PC-3 (cell line): ENCODE measurements at regions not wholly inside any gene's neighbourhood (a gene's known extent, or its start where the extent isn't known, plus 50 kb on each side); places are given as distances from the start of the nearest gene placed in this dataset.
"Not testable (repeated sequence)": the region's sequence is repeated elsewhere in the genome, so short reads cannot be mapped to it uniquely, and the experiment has no call there.

ENCODE experiments used
- ATAC-seq: fragments of 200-7000 bp; cut with Tn5 transposase; 2 replicates; pipeline ENCODE4 v1.9.1; 2020; ENCODE audit warnings: mild to moderate bottlenecking, moderate library complexity
- BruUV-seq: library from RNA; stranded (reverse); fragments of 400-500 nt; replicated peaks from 2 replicates; lab custom pipeline; 2021; lab: Mats Ljungman, UMichigan
- CTCF ChIA-PET: fragments of 300-600 bp; sonication (Branson Sonifier 250); formaldehyde crosslinking; loops from one replicate; lab custom pipeline; 2022; ENCODE audit warnings: antibody characterized with exemption; lab: Charles Lee
- POLR2A ChIA-PET: fragments of 300-600 bp; sonication (Branson Sonifier 250); formaldehyde crosslinking; loops from one replicate; lab custom pipeline; 2022; ENCODE audit warnings: antibody characterized with exemption; ENCODE audit not compliant: unreplicated experiment; lab: Charles Lee
- DNase-seq: peaks from one replicate; pipeline ENCODE4 v3.0.0-alpha.2; 2015
- H2AFZ ChIP-seq: fragments of 300-600 bp; sonication (generic); 2 replicates; pipeline ENCODE4 v1.6.0; 2016; ENCODE audit warnings: antibody characterized with exemption, low read length
- H3F3A ChIP-seq: fragments of 300-600 bp; sonication (generic); one replicate; pipeline ENCODE4 v1.6.0; 2017; ENCODE audit warnings: antibody characterized with exemption, low read length, control low read depth, mild to moderate bottlenecking; ENCODE audit not compliant: unreplicated experiment
- H3K27ac ChIP-seq: fragments of 300-600 bp; sonication (generic); 2 replicates; pipeline ENCODE4 v1.5.1; 2016; ENCODE audit warnings: mild to moderate bottlenecking, low read length
- H3K27me3 ChIP-seq: fragments of 300-600 bp; sonication (generic); 2 replicates; pipeline ENCODE4 v1.6.1; 2016; ENCODE audit warnings: low read length, mixed read lengths
- H3K36me3 ChIP-seq: fragments of 300-600 bp; sonication (generic); 2 replicates; pipeline ENCODE4 v1.6.1; 2016; ENCODE audit warnings: low read depth, mixed run types, low read length, mixed read lengths
- H3K4me1 ChIP-seq: fragments of 300-600 bp; sonication (generic); 2 replicates; pipeline ENCODE4 v1.5.1; 2016; ENCODE audit warnings: low read length; ENCODE audit not compliant: insufficient read depth
- H3K4me2 ChIP-seq: fragments of 300-600 bp; sonication (generic); 2 replicates; pipeline ENCODE4 v1.6.0; 2016; ENCODE audit warnings: low read length
- H3K4me3 ChIP-seq: fragments of 300-600 bp; sonication (generic); 2 replicates; pipeline ENCODE4 v1.5.1; 2016; ENCODE audit warnings: mild to moderate bottlenecking, low read length, mixed read lengths
- H3K79me2 ChIP-seq: fragments of 300-600 bp; sonication (generic); 2 replicates; pipeline ENCODE4 v1.6.1; 2017; ENCODE audit warnings: low read length, mixed read lengths
- H3K9ac ChIP-seq: fragments of 300-600 bp; sonication (generic); 2 replicates; pipeline ENCODE4 v1.6.0; 2016; ENCODE audit warnings: mild to moderate bottlenecking, low read length
- H3K9me2 ChIP-seq: fragments of 300-600 bp; sonication (generic); replicated peaks from 2 replicates; pipeline ENCODE4 v1.6.1; 2016; ENCODE audit warnings: mixed run types, low read length, mixed read lengths
- H3K9me3 ChIP-seq: fragments of 300-600 bp; sonication (generic); 2 replicates; pipeline ENCODE4 v1.6.1; 2016; ENCODE audit warnings: low read length, mixed read lengths
- H4K20me1 ChIP-seq: fragments of 300-600 bp; sonication (generic); 2 replicates; pipeline ENCODE4 v1.6.1; 2016; ENCODE audit warnings: low read length, mixed read lengths
- CTCF ChIP-seq: fragments of 300-600 bp; sonication (generic); conservative IDR thresholded peaks from 2 replicates; pipeline ENCODE4 v1.5.1; 2017; ENCODE audit warnings: antibody characterized with exemption, low read depth, mild to moderate bottlenecking, low read length
- EZH2 ChIP-seq: fragments of 300-600 bp; sonication (generic); IDR thresholded peaks from one replicate; pipeline ENCODE4 v1.6.1; 2017; ENCODE audit warnings: antibody characterized with exemption, mild to moderate bottlenecking, low read length; ENCODE audit not compliant: unreplicated experiment
- EZH2phosphoT487 ChIP-seq: fragments of 300-600 bp; sonication (generic); IDR thresholded peaks from 2 replicates; pipeline ENCODE4 v1.6.1; 2018; ENCODE audit warnings: mild to moderate bottlenecking, antibody characterized with exemption, low read length, borderline replicate concordance
- intact Hi-C: fragments of 100-400 bp; cut with micrococcal nuclease; formaldehyde crosslinking; loops from 2 replicates; pipeline ENCODE4 v1.9.0; 2023

DNA sequence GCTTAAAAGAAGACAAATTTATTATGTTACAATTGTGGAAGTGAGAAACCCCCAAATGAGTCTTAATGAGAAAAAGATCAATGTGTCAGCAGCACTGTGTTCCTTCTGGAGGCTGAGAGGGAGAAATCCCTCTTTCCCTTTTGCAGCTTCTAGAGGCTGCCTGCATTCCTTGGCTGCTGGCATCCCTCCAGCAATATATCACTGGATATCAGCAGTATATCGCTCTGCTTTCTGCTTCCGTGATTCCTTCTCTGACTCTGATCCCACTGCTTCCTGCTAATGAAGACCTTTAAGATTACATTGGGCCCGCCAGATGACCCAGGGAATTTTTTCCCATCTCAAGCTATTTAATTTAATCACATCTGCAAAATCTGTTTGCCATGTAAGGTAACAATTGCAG lies 1008.0 kb downstream of the RAPGEF2 start:
- no peak for ATAC-seq
- no peaks in the 10 kb centered on the region for H4K20me1 ChIP-seq
- H3K9me3 ChIP-seq: no peaks in the 10 kb centered on the region
- intact Hi-C loops: no loop called here
- no peaks in the 10 kb centered on the region for H3K36me3 ChIP-seq
- H3K9ac ChIP-seq: no peak overlapping the region
- H3K27me3 ChIP-seq: no peaks in the 10 kb centered on the region
- no peak overlapping the region for H3K4me2 ChIP-seq
- no peak overlapping the region for H3K27ac ChIP-seq
- no peaks in the 10 kb centered on the region for H3K79me2 ChIP-seq
- no peaks in the 10 kb centered on the region for H3F3A ChIP-seq
- BruUV-seq: no TSS peak
- no peak overlapping the region for H2AFZ ChIP-seq
- POLR2A ChIA-PET: no interaction called here
- CTCF ChIA-PET: no interaction called here
- no peaks in the 10 kb centered on the region for H3K9me2 ChIP-seq
- H3K4me3 ChIP-seq: no peak overlapping the region
- no peak for DNase-seq
- no peaks in the 10 kb centered on the region for H3K4me1 ChIP-seq
- TF ChIP-seq EZH2phosphoT487 (no peak), CTCF (no peak), EZH2 (no peak)

GRCh38 chr4:160117686-160118085 lies 1014.8 kb downstream of the RAPGEF2 start:
- TF ChIP-seq CTCF (no peak), EZH2phosphoT487 (no peak), EZH2 (no peak)
- H3K9me3 ChIP-seq: no peaks in the 10 kb centered on the region
- no peak overlapping the region for H3K4me2 ChIP-seq
- intact Hi-C loops: no loop called here
- H3K79me2 ChIP-seq: no peaks in the 10 kb centered on the region
- DNase-seq (no peak), ATAC-seq (no peak)
- ChIA-PET CTCF (no interaction called here), POLR2A (no interaction called here)
- H4K20me1 ChIP-seq: no peaks in the 10 kb centered on the region
- no peaks in the 10 kb centered on the region for H3K4me1 ChIP-seq
- no peak overlapping the region for H3K4me3 ChIP-seq
- no peak overlapping the region for H2AFZ ChIP-seq
- no peaks in the 10 kb centered on the region for H3F3A ChIP-seq
- H3K9ac ChIP-seq: no peak overlapping the region
- no TSS peak for BruUV-seq
- H3K9me2 ChIP-seq: no peaks in the 10 kb centered on the region
- H3K27me3 ChIP-seq: no peaks in the 10 kb centered on the region
- no peak overlapping the region for H3K27ac ChIP-seq
- no peaks in the 10 kb centered on the region for H3K36me3 ChIP-seq

- H3K4me3 ChIP-seq, H3K9me2 ChIP-seq, H4K20me1 ChIP-seq, H3K36me3 ChIP-seq, H3K27ac ChIP-seq, intact Hi-C loops, H3K27me3 ChIP-seq, DNase-seq, H3K4me2 ChIP-seq, BruUV-seq, H3K9me3 ChIP-seq, H2AFZ ChIP-seq, ATAC-seq, H3K79me2 ChIP-seq, POLR2A ChIA-PET, CTCF ChIA-PET, H3F3A ChIP-seq, H3K9ac ChIP-seq: not testable (repeated sequence)
- peaks cover 10% of the 10 kb centered on the region; the same call in 1 of the 2 replicates for H3K4me1 ChIP-seq
Observed at GRCh38 chr4:160125576-160126287, 1022.9 kb downstream of the RAPGEF2 start.
